PC-9 (cell line): ENCODE measurements at regions not wholly inside any gene's neighbourhood (a gene's known extent, or its start where the extent isn't known, plus 50 kb on each side); places are given as distances from the start of the nearest gene placed in this dataset.

Source experiments
- BruUV-seq: library from RNA; stranded (reverse); fragments of 400-500 nt; replicated peaks from 2 replicates; lab custom pipeline; 2021; lab: Mats Ljungman, UMichigan
- CTCF ChIA-PET: fragments of 300-600 bp; sonication (Branson Sonifier 250); formaldehyde crosslinking; loops from one replicate; lab custom pipeline; 2022; ENCODE audit warnings: antibody characterized with exemption; lab: Charles Lee
- POLR2A ChIA-PET: fragments of 300-600 bp; sonication (Branson Sonifier 250); formaldehyde crosslinking; loops from one replicate; lab custom pipeline; 2022; ENCODE audit warnings: antibody characterized with exemption; ENCODE audit not compliant: unreplicated experiment; lab: Charles Lee
- DNase-seq, 2 experiments: peaks; one replicate each; pipeline versions ENCODE4 v3.0.0 to v3.0.0-alpha.2; 2015 to 2022; ENCODE audit warnings: mixed read lengths in 1 of 2
- H2AFZ ChIP-seq: fragments of 200-600 bp; sonication (generic); 2 replicates; pipeline ENCODE4 v1.8.1; 2017; ENCODE audit warnings: antibody characterized with exemption
- H3F3A ChIP-seq: fragments of 200-600 bp; sonication (generic); 2 replicates; pipeline ENCODE4 v1.8.1; 2017; ENCODE audit warnings: antibody characterized with exemption, mild to moderate bottlenecking, low read depth; ENCODE audit not compliant: insufficient read depth
- H3K27ac ChIP-seq: fragments of 200-600 bp; sonication (generic); 2 replicates; pipeline ENCODE4 v1.6.1; 2016; ENCODE audit warnings: mixed run types
- H3K27me3 ChIP-seq: fragments of 200-600 bp; sonication (generic); 2 replicates; pipeline ENCODE4 v1.6.1; 2016; ENCODE audit warnings: low read depth, mixed run types; ENCODE audit not compliant: insufficient read depth
- H3K36me3 ChIP-seq: fragments of 200-600 bp; sonication (generic); 2 replicates; pipeline ENCODE4 v1.6.1; 2016; ENCODE audit warnings: low read depth, mixed run types
- H3K4me1 ChIP-seq: fragments of 200-600 bp; sonication (generic); replicated peaks from 2 replicates; pipeline ENCODE4 v1.6.1; 2016; ENCODE audit warnings: mixed run types; ENCODE audit not compliant: insufficient read depth
- H3K4me2 ChIP-seq: fragments of 200-600 bp; sonication (generic); 2 replicates; pipeline ENCODE4 v1.6.1; 2017; ENCODE audit warnings: mixed run types
- H3K4me3 ChIP-seq: fragments of 200-600 bp; sonication (generic); 2 replicates; pipeline ENCODE4 v1.6.1; 2016; ENCODE audit warnings: mixed run types
- H3K79me2 ChIP-seq: fragments of 200-600 bp; sonication (generic); 2 replicates; pipeline ENCODE4 v1.6.1; 2017; ENCODE audit warnings: low read depth, mixed run types
- H3K9me2 ChIP-seq: fragments of 200-600 bp; sonication (generic); 2 replicates; pipeline ENCODE4 v1.8.1; 2017; ENCODE audit warnings: mild to moderate bottlenecking; ENCODE audit not compliant: insufficient read depth
- H3K9me3 ChIP-seq: fragments of 200-600 bp; sonication (generic); 2 replicates; pipeline ENCODE4 v1.8.1; 2016; ENCODE audit warnings: low read depth; ENCODE audit not compliant: insufficient read depth
- H4K20me1 ChIP-seq: fragments of 200-600 bp; sonication (generic); 2 replicates; pipeline ENCODE4 v1.8.1; 2017; ENCODE audit not compliant: insufficient read depth
- CTCF ChIP-seq: fragments of 200-600 bp; sonication (generic); conservative IDR thresholded peaks from 2 replicates; pipeline ENCODE4 v1.6.1; 2017; ENCODE audit warnings: mixed run types, antibody characterized with exemption, mild to moderate bottlenecking, moderate library complexity
- EZH2 ChIP-seq: fragments of 200-600 bp; sonication (generic); IDR thresholded peaks from 2 replicates; pipeline ENCODE4 v1.8.0; 2017; ENCODE audit warnings: antibody characterized with exemption, low read depth
- intact Hi-C: fragments of 100-400 bp; cut with micrococcal nuclease; formaldehyde crosslinking; loops from one replicate; pipeline ENCODE4 v1.10.0; 2022; ENCODE audit not compliant: unreplicated experiment

- CTCF ChIA-PET, result interaction anchor here (0.7 kb wide), 2 partner anchors 256 to 379 kb away, joined by 6 to 11 read pairs; no protein-coding TSS in a partner anchor
- no peak overlapping the region for H3K4me2 ChIP-seq
- H3K79me2 ChIP-seq, result no peaks in the 10 kb centered on the region
- no peak for TF ChIP-seq EZH2
- no peak for TF ChIP-seq CTCF
- H3K4me1 ChIP-seq, result no peaks in the 10 kb centered on the region
- 0 out of 2 replicates have a peak, but pooled peaks cover 4% of the 10 kb centered on the region for H3F3A ChIP-seq
- no peaks in the 10 kb centered on the region for H3K9me2 ChIP-seq
- no peaks in the 10 kb centered on the region for H4K20me1 ChIP-seq
- no TSS peak for BruUV-seq
- H3K27ac ChIP-seq, result no peak overlapping the region
- no peak overlapping the region for H2AFZ ChIP-seq
- POLR2A ChIA-PET, result interaction anchor here (0.6 kb wide), 1 partner anchor 229 kb away, joined by 4 read pairs; no protein-coding TSS in a partner anchor
- no peak overlapping the region for H3K4me3 ChIP-seq
- intact Hi-C loops, result no loop called here
- no peaks in the 10 kb centered on the region for H3K27me3 ChIP-seq
- H3K9me3 ChIP-seq, result no peaks in the 10 kb centered on the region; the same call in 1 of the 2 replicates
- DNase-seq, result no peak
- H3K36me3 ChIP-seq, result no peaks in the 10 kb centered on the region
Observed at GRCh38 chr3:102060814-102061213, 211.5 kb downstream of the NFKBIZ start.

GRCh38 chr3:102063572-102063971 lies 214.3 kb downstream of the NFKBIZ start:
- Histone ChIP-seq H3K9me3 (no peaks in the 10 kb centered on the region), H3K4me3 (no peak overlapping the region), H3F3A (0 out of 2 replicates have a peak, but pooled peaks cover 4% of the 10 kb centered on the region), H3K4me1 (no peaks in the 10 kb centered on the region), H3K27ac (no peak overlapping the region), H4K20me1 (no peaks in the 10 kb centered on the region), H3K4me2 (no peak overlapping the region), H2AFZ (no peak overlapping the region), H3K27me3 (no peaks in the 10 kb centered on the region), H3K9me2 (no peaks in the 10 kb centered on the region), H3K36me3 (no peaks in the 10 kb centered on the region), H3K79me2 (no peaks in the 10 kb centered on the region)
- CTCF ChIA-PET, result no interaction called here
- DNase-seq, result no peak
- TF ChIP-seq EZH2, result no peak
- TF ChIP-seq CTCF, result no peak
- BruUV-seq, result no TSS peak
- POLR2A ChIA-PET, result no interaction called here
- intact Hi-C loops, result no loop called here

GRCh38 chr3:102066470-102066869 lies 217.2 kb downstream of the NFKBIZ start:
- intact Hi-C loops, result no loop called here
- Histone ChIP-seq H3K27me3 (no peaks in the 10 kb centered on the region), H3K79me2 (no peaks in the 10 kb centered on the region), H3K36me3 (no peaks in the 10 kb centered on the region), H3K9me2 (no peaks in the 10 kb centered on the region), H4K20me1 (no peaks in the 10 kb centered on the region), H3K27ac (no peak overlapping the region), H2AFZ (no peak overlapping the region), H3K4me2 (no peak overlapping the region), H3K4me3 (no peak overlapping the region), H3K9me3 (no peaks in the 10 kb centered on the region), H3K4me1 (no peaks in the 10 kb centered on the region), H3F3A (no peaks in the 10 kb centered on the region)
- ChIA-PET CTCF (no interaction called here), POLR2A (no interaction called here)
- BruUV-seq, result no TSS peak
- no peak for TF ChIP-seq CTCF
- TF ChIP-seq EZH2, result no peak
- no peak for DNase-seq
